ENCODE measurements at regions not wholly inside any gene's neighbourhood (a gene's known extent, or its start where the extent isn't known, plus 50 kb on each side); places are given as distances from the start of the nearest gene placed in this dataset.

GRCh38 chr18:41323044-41323443 lies 632.0 kb upstream of the PIK3C3 start:
- TF ChIP-seq CTCF (conservative IDR thresholded peaks at IDR 0.05; ENCODE audit: low read depth, low read length), result no peak
- no peak for TF ChIP-seq EZH2 (IDR thresholded peaks at IDR 0.05; ENCODE audit: low read length, unreplicated experiment)
- TF ChIP-seq EZH2phosphoT487 (IDR thresholded peaks at IDR 0.05; ENCODE audit: borderline replicate concordance, low read length), result no peak
